ENCODE measurements at regions not wholly inside any gene's neighbourhood (a gene's known extent, or its start where the extent isn't known, plus 50 kb on each side); places are given as distances from the start of the nearest gene placed in this dataset.
"Not testable (repeated sequence)": the region's sequence is repeated elsewhere in the genome, so short reads cannot be mapped to it uniquely, and the experiment has no call there.

DNA sequence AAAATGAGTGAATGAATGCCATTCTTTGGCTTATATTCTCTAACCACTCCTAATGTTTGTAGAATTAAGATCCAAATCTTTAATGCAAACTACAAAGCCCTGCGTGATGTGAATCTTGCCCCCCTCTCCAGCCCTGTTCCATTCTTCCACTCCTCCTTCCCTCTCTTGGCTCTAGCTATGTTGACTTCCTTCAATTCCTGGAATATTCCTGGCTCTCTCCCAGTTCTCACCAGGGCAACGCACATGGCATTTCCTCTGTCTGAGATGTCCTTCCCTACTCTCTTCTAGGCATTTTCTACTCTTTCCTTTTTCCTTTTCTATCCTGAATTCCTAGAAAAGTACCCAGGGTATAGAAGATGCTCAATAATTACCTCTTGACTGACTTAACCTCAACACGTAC lies 446.0 kb upstream of the ADAMTS9 start:
- not testable (repeated sequence) for TF ChIP-seq POLR2A (IDR thresholded peaks at IDR 0.05; ENCODE audit: low read depth); POLR2AphosphoS5 (IDR thresholded peaks at IDR 0.05)
- TF ChIP-seq, protein P1, sequence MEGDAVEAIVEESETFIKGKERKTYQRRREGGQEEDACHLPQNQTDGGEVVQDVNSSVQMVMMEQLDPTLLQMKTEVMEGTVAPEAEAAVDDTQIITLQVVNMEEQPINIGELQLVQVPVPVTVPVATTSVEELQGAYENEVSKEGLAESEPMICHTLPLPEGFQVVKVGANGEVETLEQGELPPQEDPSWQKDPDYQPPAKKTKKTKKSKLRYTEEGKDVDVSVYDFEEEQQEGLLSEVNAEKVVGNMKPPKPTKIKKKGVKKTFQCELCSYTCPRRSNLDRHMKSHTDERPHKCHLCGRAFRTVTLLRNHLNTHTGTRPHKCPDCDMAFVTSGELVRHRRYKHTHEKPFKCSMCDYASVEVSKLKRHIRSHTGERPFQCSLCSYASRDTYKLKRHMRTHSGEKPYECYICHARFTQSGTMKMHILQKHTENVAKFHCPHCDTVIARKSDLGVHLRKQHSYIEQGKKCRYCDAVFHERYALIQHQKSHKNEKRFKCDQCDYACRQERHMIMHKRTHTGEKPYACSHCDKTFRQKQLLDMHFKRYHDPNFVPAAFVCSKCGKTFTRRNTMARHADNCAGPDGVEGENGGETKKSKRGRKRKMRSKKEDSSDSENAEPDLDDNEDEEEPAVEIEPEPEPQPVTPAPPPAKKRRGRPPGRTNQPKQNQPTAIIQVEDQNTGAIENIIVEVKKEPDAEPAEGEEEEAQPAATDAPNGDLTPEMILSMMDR (IDR thresholded peaks at IDR 0.05), result not testable (repeated sequence)
